ENCODE measurements at regions not wholly inside any gene's neighbourhood (a gene's known extent, or its start where the extent isn't known, plus 50 kb on each side); places are given as distances from the start of the nearest gene placed in this dataset.
"Not testable (repeated sequence)": the region's sequence is repeated elsewhere in the genome, so short reads cannot be mapped to it uniquely, and the experiment has no call there.

- TF ChIP-seq CTCF (conservative IDR thresholded peaks at IDR 0.05) (no peak), ZFX (IDR thresholded peaks at IDR 0.05) (no peak)
- H3K27ac ChIP-seq: no peak overlapping the region
These were observed 197.0 kb upstream of the FKBP1C start for GRCh38 chr6:63014290-63014689.

GRCh38 chr6:63022631-63023030, 188.6 kb upstream of the FKBP1C start:
- H3K27ac ChIP-seq: no peak overlapping the region
- TF ChIP-seq CTCF (conservative IDR thresholded peaks at IDR 0.05) (no peak), ZFX (IDR thresholded peaks at IDR 0.05) (no peak)

GRCh38 chr6:63023726-63024125, 187.5 kb upstream of the FKBP1C start:
- H3K27ac ChIP-seq: no peak overlapping the region
- TF ChIP-seq CTCF (conservative IDR thresholded peaks at IDR 0.05): no peak
- TF ChIP-seq ZFX (IDR thresholded peaks at IDR 0.05): no peak

- TF ChIP-seq ZFX (IDR thresholded peaks at IDR 0.05) (no peak), CTCF (conservative IDR thresholded peaks at IDR 0.05) (no peak)
- no peak overlapping the region for H3K27ac ChIP-seq
These were observed 162.1 kb upstream of the FKBP1C start for GRCh38 chr6:63049216-63049615.

- not testable (repeated sequence) for H3K27ac ChIP-seq
These were observed 158.1 kb upstream of the FKBP1C start for GRCh38 chr6:63053206-63053605.

GRCh38 chr6:63058601-63059000, 152.7 kb upstream of the FKBP1C start:
- H3K27ac ChIP-seq: no peak overlapping the region
- no peak for TF ChIP-seq ZFX (IDR thresholded peaks at IDR 0.05)

GRCh38 chr6:63063631-63064271, 147.5 kb upstream of the FKBP1C start:
- TF ChIP-seq CTCF (conservative IDR thresholded peaks at IDR 0.05): no peak
- TF ChIP-seq ZFX (IDR thresholded peaks at IDR 0.05): no peak
- H3K27ac ChIP-seq: no peak overlapping the region

- TF ChIP-seq ZFX (IDR thresholded peaks at IDR 0.05) (no peak), CTCF (conservative IDR thresholded peaks at IDR 0.05) (peak; percentile 50)
These were observed 145.1 kb upstream of the FKBP1C start for GRCh38 chr6:63066055-63066704.

More at GRCh38 chr6:63066055-63066704, 145.1 kb upstream of the FKBP1C start:
- no peak overlapping the region for H3K27ac ChIP-seq

All from C4-2B (cell line).